GM12878 (cell line): ENCODE measurements at regions not wholly inside any gene's neighbourhood (a gene's known extent, or its start where the extent isn't known, plus 50 kb on each side); places are given as distances from the start of the nearest gene placed in this dataset.

Experiments used
- CTCF ChIP-seq, 3 experiments: IDR thresholded peaks in 2 of 3; conservative IDR thresholded peaks in 1 of 3; 2 replicates each; pipeline ENCODE4 v1.5.1; 2011; ENCODE audit warnings: low read depth in 3 of 3, low read length in 3 of 3, mild to moderate bottlenecking in 3 of 3, control low read depth in 2 of 3, moderate library complexity in 2 of 3, inconsistent platforms in 1 of 3, mixed read lengths in 1 of 3; ENCODE audit not compliant: control insufficient read depth in 2 of 3, insufficient read depth in 1 of 3; ENCODE audit errors: extremely low read depth in 1 of 3
- GABPA ChIP-seq: IDR thresholded peaks from 2 replicates; pipeline ENCODE4 v1.6.1; 2014; ENCODE audit warnings: antibody characterized with exemption, low read depth, mild to moderate bottlenecking, inconsistent platforms
- HDAC2 ChIP-seq: fragments of 200-600 bp; sonication (generic); IDR thresholded peaks from 2 replicates; pipeline ENCODE4 v1.6.1; 2017
- HDAC6 ChIP-seq: fragments of 200-600 bp; sonication (generic); IDR thresholded peaks from one replicate; pipeline ENCODE4 v1.8.0; 2017; ENCODE audit warnings: antibody characterized with exemption; ENCODE audit not compliant: unreplicated experiment
- NFYB ChIP-seq: IDR thresholded peaks from 2 replicates; pipeline ENCODE4 v1.6.1; 2011; ENCODE audit warnings: low read depth, mild to moderate bottlenecking, low read length, improper control_type of control experiment, moderate library complexity; ENCODE audit not compliant: insufficient read depth
- NRF1 ChIP-seq: conservative IDR thresholded peaks from 2 replicates; pipeline ENCODE4 v1.6.1; 2011; ENCODE audit warnings: mild to moderate bottlenecking, low read depth, low read length, improper control_type of control experiment
- SMAD1 ChIP-seq: fragments of 450-650 bp; IDR thresholded peaks from 2 replicates; pipeline ENCODE4 v1.6.1; 2018; ENCODE audit warnings: mild to moderate bottlenecking, low read depth; ENCODE audit not compliant: partially characterized antibody
- ZNF274 ChIP-seq: IDR thresholded peaks from one replicate; pipeline ENCODE4 v1.8.0; 2011; ENCODE audit not compliant: insufficient read length, insufficient read depth

DNA sequence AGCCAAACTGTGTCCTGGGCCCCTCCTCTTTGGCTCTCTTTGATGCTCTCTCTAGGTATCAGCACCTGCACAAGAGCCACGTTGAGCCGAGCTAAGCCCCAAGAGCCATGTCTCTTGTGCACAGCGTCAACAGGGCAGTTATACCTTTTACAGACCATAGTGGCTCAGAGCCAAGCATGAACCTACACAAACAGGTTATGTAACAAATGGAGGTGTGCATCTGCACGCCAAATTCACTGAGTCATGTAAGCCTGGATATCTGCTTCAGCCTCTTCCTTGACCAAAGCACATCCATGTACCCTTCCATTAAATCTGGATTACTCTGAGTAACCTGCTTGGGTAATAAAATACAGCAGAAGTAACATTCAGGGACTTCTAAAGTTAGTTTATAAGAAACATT lies 509.7 kb downstream of the NAV3 start:
- TF ChIP-seq HDAC2 (no peak), NRF1 (no peak), CTCF (IDR thresholded peaks at IDR 0.05 in 2 of 3, conservative IDR thresholded peaks at IDR 0.05 in 1 of 3; ENCODE audit: control insufficient read depth in 2 of 3, extremely low read depth in 1 of 3, insufficient read depth in 1 of 3, low read depth in 3 of 3, low read length in 3 of 3) (no peak), GABPA (no peak), NFYB (no peak), SMAD1 (no peak), ZNF274 (no peak), HDAC6 (no peak)
